ENCODE measurements at regions not wholly inside any gene's neighbourhood (a gene's known extent, or its start where the extent isn't known, plus 50 kb on each side); places are given as distances from the start of the nearest gene placed in this dataset.

DNA sequence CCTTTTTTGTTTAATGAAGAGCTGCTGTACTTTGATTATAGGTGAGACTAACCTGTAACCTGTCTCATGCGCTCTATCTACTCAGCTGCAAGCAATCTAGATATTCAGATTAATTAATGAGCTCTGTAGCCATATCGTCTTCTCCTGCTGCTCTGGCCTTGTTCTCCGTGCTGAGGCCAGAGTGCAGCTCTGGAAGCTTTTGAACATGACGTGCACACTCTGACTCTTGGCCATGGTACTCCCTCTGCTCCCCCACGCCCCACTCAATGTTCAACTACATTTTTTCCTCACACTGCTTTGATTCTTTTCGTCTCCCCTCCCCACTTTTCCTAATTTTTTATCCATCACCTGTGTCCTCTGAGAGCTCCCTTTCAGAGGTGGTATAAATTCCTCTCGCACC lies 751.8 kb downstream of the FGF9 start:
- TF ChIP-seq, protein P1, sequence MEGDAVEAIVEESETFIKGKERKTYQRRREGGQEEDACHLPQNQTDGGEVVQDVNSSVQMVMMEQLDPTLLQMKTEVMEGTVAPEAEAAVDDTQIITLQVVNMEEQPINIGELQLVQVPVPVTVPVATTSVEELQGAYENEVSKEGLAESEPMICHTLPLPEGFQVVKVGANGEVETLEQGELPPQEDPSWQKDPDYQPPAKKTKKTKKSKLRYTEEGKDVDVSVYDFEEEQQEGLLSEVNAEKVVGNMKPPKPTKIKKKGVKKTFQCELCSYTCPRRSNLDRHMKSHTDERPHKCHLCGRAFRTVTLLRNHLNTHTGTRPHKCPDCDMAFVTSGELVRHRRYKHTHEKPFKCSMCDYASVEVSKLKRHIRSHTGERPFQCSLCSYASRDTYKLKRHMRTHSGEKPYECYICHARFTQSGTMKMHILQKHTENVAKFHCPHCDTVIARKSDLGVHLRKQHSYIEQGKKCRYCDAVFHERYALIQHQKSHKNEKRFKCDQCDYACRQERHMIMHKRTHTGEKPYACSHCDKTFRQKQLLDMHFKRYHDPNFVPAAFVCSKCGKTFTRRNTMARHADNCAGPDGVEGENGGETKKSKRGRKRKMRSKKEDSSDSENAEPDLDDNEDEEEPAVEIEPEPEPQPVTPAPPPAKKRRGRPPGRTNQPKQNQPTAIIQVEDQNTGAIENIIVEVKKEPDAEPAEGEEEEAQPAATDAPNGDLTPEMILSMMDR (IDR thresholded peaks at IDR 0.05): no peak
- Histone ChIP-seq H3K27me3 (replicated peaks; ENCODE audit: insufficient read depth) (no peaks in the 10 kb centered on the region), H3K9me3 (no peaks in the 10 kb centered on the region), H3K36me3 (no peaks in the 10 kb centered on the region), H3K27ac (no peak overlapping the region), H3K4me1 (ENCODE audit: control insufficient read depth in 1 of 2, low read depth in 2 of 2) (no peaks in the 10 kb centered on the region), H3K4me3 (no peak overlapping the region)
- no peak for DNase-seq (ENCODE audit: low spot score)
- ATAC-seq (ENCODE audit: insufficient number of reproducible peaks, low FRiP score, low read depth): no peak

DNA sequence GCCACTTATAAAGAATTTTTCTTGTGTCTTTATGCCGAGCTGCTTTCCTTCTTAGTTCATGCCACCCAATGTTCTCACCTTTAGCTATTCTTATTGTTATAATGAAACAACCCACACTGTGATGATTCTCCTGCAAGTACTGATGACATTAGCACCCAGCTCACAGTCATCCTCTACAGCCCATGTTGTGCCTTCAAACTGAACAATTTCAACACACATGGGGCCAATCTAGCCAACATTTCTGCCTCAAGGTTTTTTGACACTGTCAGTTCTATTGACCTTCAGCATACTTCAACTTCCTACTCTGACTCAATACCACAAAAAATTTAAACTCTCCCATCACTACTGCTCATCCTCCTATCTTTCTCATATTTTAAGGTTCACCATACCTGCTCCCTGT lies 752.4 kb downstream of the FGF9 start:
- Histone ChIP-seq H3K4me1 (ENCODE audit: control insufficient read depth in 1 of 2, low read depth in 2 of 2) (no peaks in the 10 kb centered on the region), H3K27me3 (replicated peaks; ENCODE audit: insufficient read depth) (no peaks in the 10 kb centered on the region), H3K27ac (no peak overlapping the region), H3K4me3 (no peak overlapping the region), H3K9me3 (no peaks in the 10 kb centered on the region), H3K36me3 (no peaks in the 10 kb centered on the region)
- TF ChIP-seq, protein P1 (IDR thresholded peaks at IDR 0.05): no peak
- DNase-seq (ENCODE audit: low spot score): no peak
- no peak for ATAC-seq (ENCODE audit: insufficient number of reproducible peaks, low FRiP score, low read depth)

DNA sequence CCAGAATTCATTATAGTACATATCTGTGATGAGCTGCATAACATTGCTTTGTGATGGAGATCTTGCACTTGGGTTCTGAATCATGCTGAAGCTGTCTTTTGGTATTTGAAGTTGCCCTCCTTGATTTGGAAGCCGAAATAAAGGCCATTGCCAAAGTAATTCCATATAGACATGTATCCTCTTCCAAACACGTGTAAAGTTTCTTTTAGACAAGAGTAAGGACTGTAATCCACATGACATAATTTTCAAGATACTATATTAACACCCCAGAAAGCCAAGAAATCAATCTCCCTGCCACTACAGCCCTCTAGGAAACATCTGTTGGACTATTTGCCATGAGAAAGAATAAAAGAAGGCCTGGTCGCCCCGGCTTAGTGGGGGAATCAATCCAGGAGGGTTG lies 754.2 kb downstream of the FGF9 start:
- Histone ChIP-seq H3K4me3 (no peak overlapping the region), H3K4me1 (ENCODE audit: control insufficient read depth in 1 of 2, low read depth in 2 of 2) (no peaks in the 10 kb centered on the region), H3K9me3 (no peaks in the 10 kb centered on the region), H3K27me3 (replicated peaks; ENCODE audit: insufficient read depth) (no peaks in the 10 kb centered on the region), H3K27ac (no peak overlapping the region), H3K36me3 (no peaks in the 10 kb centered on the region)
- no peak for DNase-seq (ENCODE audit: low spot score)
- no peak for ATAC-seq (ENCODE audit: insufficient number of reproducible peaks, low FRiP score, low read depth)
- TF ChIP-seq, protein P1 (IDR thresholded peaks at IDR 0.05): no peak

DNA sequence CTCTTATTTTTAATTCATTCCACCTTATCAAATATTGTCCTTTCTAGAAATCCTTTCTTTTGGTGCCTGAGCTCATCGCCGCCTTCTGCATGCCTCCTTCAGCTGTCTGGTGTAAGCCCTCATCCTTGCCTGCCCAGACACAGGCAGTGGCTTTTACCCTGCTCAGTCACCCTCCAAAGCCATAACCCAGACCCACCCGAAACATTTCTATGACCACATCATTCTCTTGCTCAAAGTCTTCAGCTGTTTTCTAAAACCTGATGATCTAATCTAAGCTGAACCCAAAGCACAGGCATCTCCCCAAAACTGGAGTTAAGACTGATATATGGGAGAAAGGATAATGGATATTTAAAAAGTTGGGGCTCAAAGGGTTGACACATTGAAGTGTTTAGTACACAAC lies 753.7 kb upstream of the SGCG start:
- DNase-seq (ENCODE audit: low spot score) (no peak), ATAC-seq (ENCODE audit: insufficient number of reproducible peaks, low FRiP score, low read depth) (no peak)
- Histone ChIP-seq H3K9me3 (no peaks in the 10 kb centered on the region), H3K27me3 (replicated peaks; ENCODE audit: insufficient read depth) (no peaks in the 10 kb centered on the region), H3K4me1 (ENCODE audit: control insufficient read depth in 1 of 2, low read depth in 2 of 2) (no peaks in the 10 kb centered on the region), H3K27ac (no peak overlapping the region), H3K36me3 (no peaks in the 10 kb centered on the region), H3K4me3 (no peak overlapping the region)
- TF ChIP-seq, protein P1 (IDR thresholded peaks at IDR 0.05): no peak

DNA sequence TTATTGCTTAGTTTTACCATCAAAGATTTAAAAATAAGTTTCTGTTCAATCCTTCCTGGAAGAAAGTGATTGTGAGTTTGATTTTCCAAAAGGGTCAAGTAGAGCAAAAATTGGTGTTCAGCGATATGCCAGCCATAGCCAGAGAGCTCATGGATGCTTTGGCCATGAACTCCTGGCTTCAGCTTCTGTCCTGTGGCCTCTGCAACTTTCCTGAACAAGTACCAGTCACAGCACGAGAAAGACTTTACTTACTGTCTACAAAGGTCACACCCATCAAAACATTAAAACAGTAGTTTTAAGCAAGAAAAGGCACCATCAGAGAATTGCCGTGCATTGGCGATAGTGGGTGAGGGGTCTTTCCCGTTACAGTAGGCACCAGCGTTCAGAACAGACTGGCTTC lies 753.0 kb upstream of the SGCG start:
- DNase-seq (ENCODE audit: low spot score): no peak
- Histone ChIP-seq H3K4me1 (ENCODE audit: control insufficient read depth in 1 of 2, low read depth in 2 of 2) (no peaks in the 10 kb centered on the region), H3K36me3 (no peaks in the 10 kb centered on the region), H3K27me3 (replicated peaks; ENCODE audit: insufficient read depth) (no peaks in the 10 kb centered on the region), H3K27ac (no peak overlapping the region), H3K9me3 (no peaks in the 10 kb centered on the region), H3K4me3 (no peak overlapping the region)
- TF ChIP-seq, protein P1 (IDR thresholded peaks at IDR 0.05): no peak
- ATAC-seq (ENCODE audit: insufficient number of reproducible peaks, low FRiP score, low read depth): no peak
